GM23338 (cell line): ENCODE measurements at regions not wholly inside any gene's neighbourhood (a gene's known extent, or its start where the extent isn't known, plus 50 kb on each side); places are given as distances from the start of the nearest gene placed in this dataset.

Experiments used
- ATAC-seq: fragments of 200-7000 bp; cut with Tn5 transposase; 3 replicates; pipeline ENCODE4 v1.9.1; 2020
- DNase-seq: peaks from one replicate; pipeline ENCODE4 v3.0.0-alpha.2; 2015; ENCODE audit warnings: low spot score
- H2AFZ ChIP-seq: fragments of 200-600 bp; sonication (generic); 2 replicates; pipeline ENCODE4 v1.8.0; 2016; ENCODE audit warnings: antibody characterized with exemption, mild to moderate bottlenecking, moderate library complexity
- H3F3A ChIP-seq: fragments of 200-600 bp; sonication (generic); replicated peaks from 2 replicates; pipeline ENCODE4 v1.8.0; 2017; ENCODE audit warnings: antibody characterized with exemption, mixed run types, low read depth
- H3K27ac ChIP-seq: fragments of 200-600 bp; sonication (generic); 2 replicates; pipeline ENCODE4 v1.6.1; 2016; ENCODE audit warnings: low read depth
- H3K27me3 ChIP-seq: fragments of 200-600 bp; sonication (generic); 2 replicates; pipeline ENCODE4 v1.8.0; 2016; ENCODE audit warnings: mild to moderate bottlenecking, mixed run types, moderate library complexity; ENCODE audit not compliant: insufficient read depth
- H3K36me3 ChIP-seq: fragments of 200-600 bp; sonication (generic); 2 replicates; pipeline ENCODE4 v1.8.0; 2016; ENCODE audit warnings: mild to moderate bottlenecking; ENCODE audit not compliant: insufficient read depth
- H3K4me1 ChIP-seq: fragments of 200-600 bp; sonication (generic); 2 replicates; pipeline ENCODE4 v1.8.0; 2016; ENCODE audit warnings: mild to moderate bottlenecking, moderate library complexity; ENCODE audit not compliant: insufficient read depth
- H3K4me2 ChIP-seq: fragments of 200-600 bp; sonication (generic); 2 replicates; pipeline ENCODE4 v1.7.1; 2017; ENCODE audit warnings: mixed run types
- H3K4me3 ChIP-seq: fragments of 200-600 bp; sonication (generic); 2 replicates; pipeline ENCODE4 v1.6.1; 2016; ENCODE audit warnings: mixed run types
- H3K79me2 ChIP-seq: fragments of 200-600 bp; sonication (generic); replicated peaks from 2 replicates; pipeline ENCODE4 v1.8.0; 2017; ENCODE audit warnings: mild to moderate bottlenecking; ENCODE audit not compliant: insufficient read depth
- H3K9me2 ChIP-seq: fragments of 200-600 bp; sonication (generic); 2 replicates; pipeline ENCODE4 v1.8.0; 2017; ENCODE audit not compliant: insufficient read depth
- H4K20me1 ChIP-seq: fragments of 200-600 bp; sonication (generic); replicated peaks from 2 replicates; pipeline ENCODE4 v1.8.0; 2017; ENCODE audit warnings: mild to moderate bottlenecking; ENCODE audit not compliant: insufficient read depth
- H3K27ac Mint-ChIP-seq: 2 replicates; pipeline ENCODE4 v1.8.0; 2020; ENCODE audit warnings: inconsistent platforms, mild to moderate bottlenecking, moderate library complexity, mixed read lengths
- H3K27me3 Mint-ChIP-seq: 3 replicates; pipeline ENCODE4 v1.8.0; 2022; ENCODE audit warnings: low read depth, mild to moderate bottlenecking, moderate library complexity, mixed read lengths, inconsistent platforms; ENCODE audit not compliant: insufficient read depth, poor library complexity
- H3K36me3 Mint-ChIP-seq: 3 replicates; pipeline ENCODE4 v1.8.0; 2021; ENCODE audit warnings: low read depth, mild to moderate bottlenecking, inconsistent platforms, moderate library complexity, mixed read lengths
- H3K4me1 Mint-ChIP-seq: 3 replicates; pipeline ENCODE4 v1.8.0; 2020; ENCODE audit warnings: mild to moderate bottlenecking, inconsistent platforms, mixed read lengths
- H3K4me3 Mint-ChIP-seq: 3 replicates; pipeline ENCODE4 v1.8.0; 2021; ENCODE audit warnings: moderate library complexity, mild to moderate bottlenecking, inconsistent platforms, mixed read lengths
- H3K9me3 Mint-ChIP-seq: 3 replicates; pipeline ENCODE4 v1.8.0; 2020; ENCODE audit warnings: moderate library complexity, mild to moderate bottlenecking, inconsistent platforms, mixed read lengths
- EZH2 ChIP-seq: fragments of 200-600 bp; sonication (generic); IDR thresholded peaks from one replicate; pipeline ENCODE4 v1.8.0; 2017; ENCODE audit warnings: antibody characterized with exemption, mild to moderate bottlenecking, low read depth; ENCODE audit not compliant: unreplicated experiment
- EZH2phosphoT487 ChIP-seq: fragments of 200-600 bp; sonication (generic); IDR thresholded peaks from one replicate; pipeline ENCODE4 v1.8.1; 2018; ENCODE audit warnings: antibody characterized with exemption; ENCODE audit not compliant: unreplicated experiment
- JUNB ChIP-seq: IDR thresholded peaks from one replicate; pipeline ENCODE4 v1.6.1; 2016; ENCODE audit warnings: antibody characterized with exemption; ENCODE audit not compliant: unreplicated experiment
- NANOG ChIP-seq: IDR thresholded peaks from 2 replicates; pipeline ENCODE4 v1.6.1; 2016; ENCODE audit warnings: antibody characterized with exemption, borderline replicate concordance
- POLR2AphosphoS5 ChIP-seq: IDR thresholded peaks from 2 replicates; pipeline ENCODE4 v1.6.1; 2016; ENCODE audit warnings: antibody characterized with exemption, low read depth
- STAT1 ChIP-seq: IDR thresholded peaks from one replicate; pipeline ENCODE4 v1.6.1; 2016; ENCODE audit warnings: antibody characterized with exemption; ENCODE audit not compliant: unreplicated experiment
- ZNF331 ChIP-seq: fragments of 250-450 bp; sonication (Bioruptor Pico); IDR thresholded peaks from 2 replicates; pipeline ENCODE4 v1.5.0; 2020; ENCODE audit warnings: low read depth, mild to moderate bottlenecking, moderate library complexity
- TF ChIP-seq, protein P1 (sequence below): fragments of 250-450 bp; sonication (Bioruptor Pico); IDR thresholded peaks from 2 replicates; pipeline ENCODE4 v1.5.0; 2020; ENCODE audit warnings: mild to moderate bottlenecking, moderate library complexity

DNA sequence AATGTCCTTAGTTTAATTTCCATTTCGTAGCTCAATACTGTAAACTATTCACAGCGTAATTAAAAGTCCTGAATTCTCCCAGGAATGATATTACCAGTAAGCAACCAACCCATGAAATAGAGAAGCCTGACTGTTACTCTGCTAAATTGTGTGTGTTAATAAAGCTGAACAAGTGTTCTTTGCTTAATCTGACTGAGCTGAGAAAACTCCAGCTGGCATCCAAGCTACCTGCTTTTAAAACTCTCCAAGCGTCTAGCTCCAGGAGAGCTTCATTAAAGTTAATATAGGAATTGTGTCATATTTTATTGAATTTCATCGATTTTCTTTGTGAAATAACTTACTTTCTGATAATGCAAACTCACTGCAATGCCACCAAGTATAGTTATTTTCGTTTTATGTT is 524.4 kb downstream of the SLC16A7 start (continued):
- TF ChIP-seq, protein P1, sequence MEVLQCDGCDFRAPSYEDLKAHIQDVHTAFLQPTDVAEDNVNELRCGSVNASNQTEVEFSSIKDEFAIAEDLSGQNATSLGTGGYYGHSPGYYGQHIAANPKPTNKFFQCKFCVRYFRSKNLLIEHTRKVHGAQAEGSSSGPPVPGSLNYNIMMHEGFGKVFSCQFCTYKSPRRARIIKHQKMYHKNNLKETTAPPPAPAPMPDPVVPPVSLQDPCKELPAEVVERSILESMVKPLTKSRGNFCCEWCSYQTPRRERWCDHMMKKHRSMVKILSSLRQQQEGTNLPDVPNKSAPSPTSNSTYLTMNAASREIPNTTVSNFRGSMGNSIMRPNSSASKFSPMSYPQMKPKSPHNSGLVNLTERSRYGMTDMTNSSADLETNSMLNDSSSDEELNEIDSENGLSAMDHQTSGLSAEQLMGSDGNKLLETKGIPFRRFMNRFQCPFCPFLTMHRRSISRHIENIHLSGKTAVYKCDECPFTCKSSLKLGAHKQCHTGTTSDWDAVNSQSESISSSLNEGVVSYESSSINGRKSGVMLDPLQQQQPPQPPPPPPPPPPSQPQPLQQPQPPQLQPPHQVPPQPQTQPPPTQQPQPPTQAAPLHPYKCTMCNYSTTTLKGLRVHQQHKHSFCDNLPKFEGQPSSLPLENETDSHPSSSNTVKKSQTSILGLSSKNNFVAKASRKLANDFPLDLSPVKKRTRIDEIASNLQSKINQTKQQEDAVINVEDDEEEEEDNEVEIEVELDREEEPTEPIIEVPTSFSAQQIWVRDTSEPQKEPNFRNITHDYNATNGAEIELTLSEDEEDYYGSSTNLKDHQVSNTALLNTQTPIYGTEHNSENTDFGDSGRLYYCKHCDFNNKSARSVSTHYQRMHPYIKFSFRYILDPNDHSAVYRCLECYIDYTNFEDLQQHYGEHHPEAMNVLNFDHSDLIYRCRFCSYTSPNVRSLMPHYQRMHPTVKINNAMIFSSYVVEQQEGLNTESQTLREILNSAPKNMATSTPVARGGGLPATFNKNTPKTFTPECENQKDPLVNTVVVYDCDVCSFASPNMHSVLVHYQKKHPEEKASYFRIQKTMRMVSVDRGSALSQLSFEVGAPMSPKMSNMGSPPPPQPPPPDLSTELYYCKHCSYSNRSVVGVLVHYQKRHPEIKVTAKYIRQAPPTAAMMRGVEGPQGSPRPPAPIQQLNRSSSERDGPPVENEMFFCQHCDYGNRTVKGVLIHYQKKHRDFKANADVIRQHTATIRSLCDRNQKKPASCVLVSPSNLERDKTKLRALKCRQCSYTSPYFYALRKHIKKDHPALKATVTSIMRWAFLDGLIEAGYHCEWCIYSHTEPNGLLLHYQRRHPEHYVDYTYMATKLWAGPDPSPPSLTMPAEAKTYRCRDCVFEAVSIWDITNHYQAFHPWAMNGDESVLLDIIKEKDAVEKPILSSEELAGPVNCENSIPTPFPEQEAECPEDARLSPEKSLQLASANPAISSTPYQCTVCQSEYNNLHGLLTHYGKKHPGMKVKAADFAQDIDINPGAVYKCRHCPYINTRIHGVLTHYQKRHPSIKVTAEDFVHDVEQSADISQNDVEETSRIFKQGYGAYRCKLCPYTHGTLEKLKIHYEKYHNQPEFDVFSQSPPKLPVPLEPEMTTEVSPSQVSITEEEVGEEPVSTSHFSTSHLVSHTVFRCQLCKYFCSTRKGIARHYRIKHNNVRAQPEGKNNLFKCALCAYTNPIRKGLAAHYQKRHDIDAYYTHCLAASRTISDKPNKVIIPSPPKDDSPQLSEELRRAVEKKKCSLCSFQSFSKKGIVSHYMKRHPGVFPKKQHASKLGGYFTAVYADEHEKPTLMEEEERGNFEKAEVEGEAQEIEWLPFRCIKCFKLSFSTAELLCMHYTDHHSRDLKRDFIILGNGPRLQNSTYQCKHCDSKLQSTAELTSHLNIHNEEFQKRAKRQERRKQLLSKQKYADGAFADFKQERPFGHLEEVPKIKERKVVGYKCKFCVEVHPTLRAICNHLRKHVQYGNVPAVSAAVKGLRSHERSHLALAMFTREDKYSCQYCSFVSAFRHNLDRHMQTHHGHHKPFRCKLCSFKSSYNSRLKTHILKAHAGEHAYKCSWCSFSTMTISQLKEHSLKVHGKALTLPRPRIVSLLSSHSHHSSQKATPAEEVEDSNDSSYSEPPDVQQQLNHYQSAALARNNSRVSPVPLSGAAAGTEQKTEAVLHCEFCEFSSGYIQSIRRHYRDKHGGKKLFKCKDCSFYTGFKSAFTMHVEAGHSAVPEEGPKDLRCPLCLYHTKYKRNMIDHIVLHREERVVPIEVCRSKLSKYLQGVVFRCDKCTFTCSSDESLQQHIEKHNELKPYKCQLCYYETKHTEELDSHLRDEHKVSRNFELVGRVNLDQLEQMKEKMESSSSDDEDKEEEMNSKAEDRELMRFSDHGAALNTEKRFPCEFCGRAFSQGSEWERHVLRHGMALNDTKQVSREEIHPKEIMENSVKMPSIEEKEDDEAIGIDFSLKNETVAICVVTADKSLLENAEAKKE (CRISPR knock-in tag): no peak
- TF ChIP-seq JUNB (no peak), ZNF331 (CRISPR knock-in tag) (no peak), STAT1 (no peak), EZH2phosphoT487 (no peak), NANOG (no peak)

GRCh38 chr12:60123557-60123956 is 527.7 kb downstream of the SLC16A7 start:
- no peak overlapping the region for H3K4me3 ChIP-seq
- no peak overlapping the region for H3K27ac ChIP-seq
- Mint-ChIP-seq H3K4me1 (peaks cover 5% of the 10 kb centered on the region; the same call in 2 of the 3 replicates), H3K4me3 (no peak overlapping the region), H3K27ac (no peak overlapping the region), H3K36me3 (peaks cover 28% of the 10 kb centered on the region), H3K9me3 (peaks cover 30% of the 10 kb centered on the region), H3K27me3 (peaks cover 2% of the 10 kb centered on the region)
- ATAC-seq: no peak
- no peaks in the 10 kb centered on the region; the same call in 1 of the 2 replicates for H3K9me2 ChIP-seq
- no peaks in the 10 kb centered on the region for H4K20me1 ChIP-seq
- H2AFZ ChIP-seq: no peak overlapping the region
- H3F3A ChIP-seq: no peaks in the 10 kb centered on the region
- no peak overlapping the region for H3K4me2 ChIP-seq
- no peaks in the 10 kb centered on the region for H3K79me2 ChIP-seq
- peaks cover 17% of the 10 kb centered on the region for H3K36me3 ChIP-seq
- H3K4me1 ChIP-seq: peaks cover 3% of the 10 kb centered on the region; the same call in 1 of the 2 replicates
- no peak for DNase-seq
- no peaks in the 10 kb centered on the region for H3K27me3 ChIP-seq
- TF ChIP-seq NANOG: no peak
- no peak for TF ChIP-seq POLR2AphosphoS5
- TF ChIP-seq, protein P1 (CRISPR knock-in tag): no peak
- no peak for TF ChIP-seq EZH2
